Activated naive CD8-positive, alpha-beta T cell (primary cell): ENCODE measurements at regions not wholly inside any gene's neighbourhood (a gene's known extent, or its start where the extent isn't known, plus 50 kb on each side); places are given as distances from the start of the nearest gene placed in this dataset.
"Not testable (repeated sequence)": the region's sequence is repeated elsewhere in the genome, so short reads cannot be mapped to it uniquely, and the experiment has no call there.

Experiments used
- H3K27ac Mint-ChIP-seq: one replicate; pipeline ENCODE4 v1.8.0; 2021; ENCODE audit warnings: mixed read lengths
- H3K27me3 Mint-ChIP-seq: one replicate; pipeline ENCODE4 v1.8.0; 2021; ENCODE audit warnings: mixed read lengths
- H3K36me3 Mint-ChIP-seq: one replicate; pipeline ENCODE4 v1.8.0; 2021; ENCODE audit warnings: mixed read lengths
- H3K4me1 Mint-ChIP-seq: one replicate; pipeline ENCODE4 v1.8.0; 2021; ENCODE audit warnings: low read depth, mixed read lengths
- H3K4me3 Mint-ChIP-seq: one replicate; pipeline ENCODE4 v1.8.0; 2021; ENCODE audit warnings: mild to moderate bottlenecking, mixed read lengths
- H3K9me3 Mint-ChIP-seq: one replicate; pipeline ENCODE4 v1.8.0; 2021; ENCODE audit warnings: low read depth, mixed read lengths

DNA sequence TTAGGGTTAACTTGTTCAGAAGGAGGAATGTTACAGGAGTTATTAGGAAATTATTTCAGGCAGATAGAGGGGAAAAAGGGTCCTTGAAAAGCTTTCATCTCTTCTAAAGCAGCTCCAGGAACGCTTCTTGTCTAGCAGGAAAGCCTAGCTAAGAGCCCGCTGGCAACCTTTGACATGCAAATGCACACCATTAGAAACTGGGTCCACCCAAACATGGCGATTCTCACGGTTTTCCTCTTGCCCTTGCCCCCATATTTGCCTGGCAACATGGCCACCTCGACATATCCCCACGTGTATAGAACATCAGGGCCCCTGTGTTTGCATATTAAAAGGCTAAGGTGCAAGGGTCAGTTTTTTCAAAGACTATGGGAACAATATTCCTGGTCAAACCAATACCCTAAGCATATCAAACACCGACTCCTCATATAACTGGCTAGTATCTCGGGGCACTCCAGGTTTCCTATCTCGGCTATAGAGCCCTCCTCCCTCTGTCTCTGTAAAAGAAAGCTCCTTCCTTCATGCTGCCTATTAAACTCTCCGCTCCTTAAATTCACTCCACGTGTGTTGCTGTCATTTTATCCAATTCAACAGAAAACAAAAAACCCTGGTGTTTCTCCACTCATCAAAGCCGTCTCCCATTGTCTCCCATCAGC, 268.9 kb upstream of the HSFY2 start:
- no peaks in the 10 kb centered on the region for H3K9me3 Mint-ChIP-seq
- no peak overlapping the region for H3K4me3 Mint-ChIP-seq
- H3K36me3 Mint-ChIP-seq = peaks cover 11% of the 10 kb centered on the region
- no peak overlapping the region for H3K27ac Mint-ChIP-seq
- H3K4me1 Mint-ChIP-seq = no peaks in the 10 kb centered on the region
- no peaks in the 10 kb centered on the region for H3K27me3 Mint-ChIP-seq

GRCh38 chrY:19026631-19027030, 253.1 kb upstream of the HSFY2 start:
- H3K27ac Mint-ChIP-seq = no peak overlapping the region
- no peaks in the 10 kb centered on the region for H3K9me3 Mint-ChIP-seq
- peaks cover 2% of the 10 kb centered on the region for H3K4me1 Mint-ChIP-seq
- H3K4me3 Mint-ChIP-seq = no peak overlapping the region
- H3K36me3 Mint-ChIP-seq = no peaks in the 10 kb centered on the region
- no peaks in the 10 kb centered on the region for H3K27me3 Mint-ChIP-seq

GRCh38 chrY:19023934-19024333, 250.4 kb upstream of the HSFY2 start:
- Mint-ChIP-seq H3K4me1 (peaks cover 2% of the 10 kb centered on the region), H3K4me3 (no peak overlapping the region), H3K9me3 (no peaks in the 10 kb centered on the region), H3K27me3 (no peaks in the 10 kb centered on the region), H3K27ac (no peak overlapping the region), H3K36me3 (peaks cover 5% of the 10 kb centered on the region)

DNA sequence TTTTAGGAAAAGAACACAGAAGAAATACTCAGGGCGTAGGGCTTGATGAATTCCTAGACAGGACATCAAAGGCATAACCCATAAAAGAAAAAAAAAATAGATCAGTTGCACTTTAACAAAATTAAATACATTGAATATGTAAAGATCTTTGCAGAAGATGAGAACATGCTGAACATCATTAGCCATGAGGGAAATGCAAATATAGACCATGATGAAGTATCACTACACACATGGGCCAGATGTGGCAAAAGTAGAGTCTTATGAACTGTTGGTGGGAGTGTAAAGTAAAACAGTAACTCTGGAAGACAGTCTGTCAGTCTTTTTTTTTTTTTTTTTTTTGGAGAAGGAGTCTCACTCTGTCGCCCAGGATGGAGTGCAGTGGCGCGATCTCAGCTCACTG, 246.7 kb upstream of the HSFY2 start:
- peaks cover 5% of the 10 kb centered on the region for H3K36me3 Mint-ChIP-seq
- no peak overlapping the region for H3K27ac Mint-ChIP-seq
- H3K4me1 Mint-ChIP-seq = peaks cover 5% of the 10 kb centered on the region
- H3K4me3 Mint-ChIP-seq = no peak overlapping the region
- no peaks in the 10 kb centered on the region for H3K27me3 Mint-ChIP-seq
- H3K9me3 Mint-ChIP-seq = no peaks in the 10 kb centered on the region

GRCh38 chrY:19016990-19017389, 243.5 kb upstream of the HSFY2 start:
- Mint-ChIP-seq H3K27me3 (no peaks in the 10 kb centered on the region), H3K9me3 (no peaks in the 10 kb centered on the region), H3K4me3 (no peak overlapping the region), H3K4me1 (peaks cover 6% of the 10 kb centered on the region), H3K36me3 (peaks cover 5% of the 10 kb centered on the region), H3K27ac (no peak overlapping the region)

DNA sequence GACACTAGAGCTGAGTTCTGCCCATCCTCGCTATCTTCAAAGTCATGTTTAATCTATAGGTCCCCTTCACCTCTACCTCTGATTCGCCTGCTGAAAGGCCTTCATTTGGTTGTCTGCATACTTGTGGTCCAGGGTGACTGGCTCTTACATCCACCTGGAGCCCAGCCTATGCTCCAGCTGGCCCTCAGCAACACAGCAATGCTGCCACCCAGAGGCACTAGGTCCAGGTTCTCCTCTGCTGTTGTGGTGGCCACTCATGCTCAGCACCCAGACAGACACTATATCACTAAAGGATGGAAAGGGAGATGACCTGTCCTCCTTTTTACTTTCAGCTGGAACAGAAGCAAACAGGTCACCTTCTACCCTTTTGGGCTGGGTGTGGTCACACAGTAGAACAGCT, 242.3 kb upstream of the HSFY2 start:
- Mint-ChIP-seq H3K4me1 (peaks cover 16% of the 10 kb centered on the region), H3K9me3 (no peaks in the 10 kb centered on the region), H3K36me3 (peaks cover 5% of the 10 kb centered on the region), H3K4me3 (no peak overlapping the region), H3K27ac (no peak overlapping the region), H3K27me3 (no peaks in the 10 kb centered on the region)

GRCh38 chrY:19015213-19015612, 241.7 kb upstream of the HSFY2 start:
- Mint-ChIP-seq H3K27me3 (no peaks in the 10 kb centered on the region), H3K4me1 (peaks cover 16% of the 10 kb centered on the region), H3K36me3 (peaks cover 4% of the 10 kb centered on the region)

GRCh38 chrY:19012985-19013384, 239.4 kb upstream of the HSFY2 start:
- Mint-ChIP-seq H3K9me3 (no peaks in the 10 kb centered on the region), H3K4me3 (no peak overlapping the region), H3K36me3 (no peaks in the 10 kb centered on the region), H3K27me3 (no peaks in the 10 kb centered on the region), H3K27ac (no peak overlapping the region), H3K4me1 (peaks cover 16% of the 10 kb centered on the region)

More at GRCh38 chrY:19015213-19015612, 241.7 kb upstream of the HSFY2 start:
- Mint-ChIP-seq H3K27ac (no peak overlapping the region), H3K9me3 (no peaks in the 10 kb centered on the region), H3K4me3 (no peak overlapping the region)

DNA sequence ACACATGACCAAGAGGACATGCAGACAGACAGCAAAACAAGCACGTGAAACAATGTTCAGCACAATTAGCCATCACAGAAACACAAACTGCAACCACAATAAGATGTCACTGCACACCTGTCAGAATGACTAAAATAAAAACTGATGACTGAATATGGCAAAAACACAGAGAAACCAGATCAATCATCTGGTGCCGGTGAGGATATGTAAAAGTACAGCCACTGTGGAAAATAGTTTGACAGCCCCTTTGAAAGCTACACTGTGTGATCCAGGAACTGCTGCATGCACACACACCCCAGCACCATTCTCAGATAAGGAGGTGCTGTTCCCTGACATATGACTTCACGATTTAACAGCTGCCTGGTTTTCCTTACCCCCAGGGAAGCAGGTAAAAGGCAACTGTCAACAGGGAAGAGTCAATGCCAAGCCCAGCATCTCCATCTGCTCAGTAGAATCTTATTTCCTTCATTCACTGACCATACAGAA, 238.1 kb upstream of the HSFY2 start:
- H3K27me3 Mint-ChIP-seq = no peaks in the 10 kb centered on the region
- no peak overlapping the region for H3K27ac Mint-ChIP-seq
- H3K9me3 Mint-ChIP-seq = no peaks in the 10 kb centered on the region
- no peak overlapping the region for H3K4me3 Mint-ChIP-seq
- H3K4me1 Mint-ChIP-seq = peaks cover 27% of the 10 kb centered on the region
- H3K36me3 Mint-ChIP-seq = peaks cover 4% of the 10 kb centered on the region

DNA sequence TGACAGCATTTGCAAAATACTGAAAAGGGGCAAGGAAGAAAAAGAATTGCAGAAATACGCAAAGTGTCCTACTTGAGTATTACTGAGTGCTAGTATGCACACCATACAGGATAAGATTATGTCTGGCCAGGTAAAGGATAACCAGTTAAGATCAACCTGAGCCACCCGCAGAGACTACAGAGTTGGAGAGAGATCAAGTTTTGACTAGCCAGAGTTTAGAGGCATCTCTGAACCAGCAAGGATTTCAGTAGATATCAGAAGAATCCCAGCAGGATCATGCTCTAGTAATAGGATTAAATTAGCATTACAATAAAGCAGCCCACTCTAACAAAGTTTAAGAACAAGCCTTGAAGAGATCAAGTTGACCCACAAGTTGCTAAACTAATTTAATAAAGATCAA, 232.7 kb upstream of the HSFY2 start:
- Mint-ChIP-seq H3K36me3 (peaks cover 6% of the 10 kb centered on the region), H3K9me3 (no peaks in the 10 kb centered on the region), H3K4me1 (peaks cover 13% of the 10 kb centered on the region), H3K27me3 (no peaks in the 10 kb centered on the region), H3K27ac (no peak overlapping the region), H3K4me3 (no peak overlapping the region)

GRCh38 chrY:19005579-19005978, 232.0 kb upstream of the HSFY2 start:
- no peak overlapping the region for H3K27ac Mint-ChIP-seq
- peaks cover 11% of the 10 kb centered on the region for H3K4me1 Mint-ChIP-seq

DNA sequence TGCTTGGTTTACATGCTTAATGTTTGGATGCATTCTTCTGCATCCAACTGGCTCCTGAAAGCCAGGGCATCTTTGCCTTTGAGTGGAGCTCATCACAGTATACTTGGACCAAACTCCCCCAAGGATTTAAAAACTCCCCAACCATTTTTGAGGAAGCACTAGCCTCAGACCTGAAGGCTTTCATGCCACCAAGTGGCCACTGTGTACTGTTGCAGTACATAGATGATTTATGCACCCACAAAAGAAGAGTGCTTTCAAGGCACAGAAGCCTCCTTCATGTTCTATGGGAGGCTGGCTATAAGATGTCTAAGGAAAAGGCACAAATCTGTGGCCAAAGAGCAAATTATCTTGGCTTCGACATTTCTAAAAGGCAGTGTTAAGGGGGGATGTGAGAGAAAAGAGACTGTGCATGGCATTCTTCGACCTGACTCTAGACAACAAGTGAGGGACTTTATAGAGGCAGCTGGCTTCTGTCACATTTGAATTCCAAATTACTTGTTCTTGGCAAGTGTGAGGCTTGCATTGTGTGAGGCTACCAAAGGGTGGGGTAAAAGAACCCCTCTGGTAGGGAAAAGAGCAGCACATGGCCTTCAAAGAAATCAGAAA, 224.2 kb upstream of the HSFY2 start:
- Mint-ChIP-seq H3K36me3 (peaks cover 5% of the 10 kb centered on the region), H3K4me1 (peaks cover 11% of the 10 kb centered on the region), H3K9me3 (no peaks in the 10 kb centered on the region), H3K27me3 (no peaks in the 10 kb centered on the region), H3K4me3 (no peak overlapping the region), H3K27ac (no peak overlapping the region)

More at GRCh38 chrY:19005579-19005978, 232.0 kb upstream of the HSFY2 start:
- no peaks in the 10 kb centered on the region for H3K9me3 Mint-ChIP-seq
- H3K4me3 Mint-ChIP-seq = no peak overlapping the region
- no peaks in the 10 kb centered on the region for H3K27me3 Mint-ChIP-seq
- peaks cover 6% of the 10 kb centered on the region for H3K36me3 Mint-ChIP-seq

DNA sequence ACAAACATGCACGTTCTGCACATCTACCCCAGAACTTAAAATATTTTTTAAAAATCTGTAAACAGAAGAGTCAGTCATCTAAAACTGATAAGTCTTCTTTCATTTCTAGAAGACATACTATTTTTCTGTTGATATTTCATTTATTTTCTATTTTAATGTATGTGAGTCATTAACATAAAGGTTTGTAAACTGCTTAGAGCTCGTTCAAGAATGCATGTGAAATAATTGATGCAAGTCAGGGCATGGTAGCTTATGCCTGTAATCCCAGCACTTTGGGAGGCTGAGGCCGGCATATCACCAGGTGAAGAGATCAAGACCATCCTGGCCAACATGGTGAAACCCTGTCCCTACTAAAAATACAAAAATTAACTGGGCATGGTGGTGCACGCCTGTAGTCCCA, 219.9 kb upstream of the HSFY2 start:
- Mint-ChIP-seq H3K27ac (no peak overlapping the region), H3K9me3 (no peaks in the 10 kb centered on the region), H3K4me1 (peaks cover 11% of the 10 kb centered on the region), H3K27me3 (no peaks in the 10 kb centered on the region), H3K4me3 (no peak overlapping the region), H3K36me3 (peaks cover 3% of the 10 kb centered on the region)

- not testable (repeated sequence) for H3K27ac Mint-ChIP-seq, H3K36me3 Mint-ChIP-seq, H3K27me3 Mint-ChIP-seq, H3K4me3 Mint-ChIP-seq, H3K9me3 Mint-ChIP-seq
- H3K4me1 Mint-ChIP-seq = peaks cover 11% of the 10 kb centered on the region
Observed at GRCh38 chrY:18992684-18993083, 219.1 kb upstream of the HSFY2 start.

GRCh38 chrY:18989356-18989755, 215.8 kb upstream of the HSFY2 start:
- no peaks in the 10 kb centered on the region for H3K27me3 Mint-ChIP-seq
- no peaks in the 10 kb centered on the region for H3K36me3 Mint-ChIP-seq
- peaks cover 1% of the 10 kb centered on the region for H3K4me1 Mint-ChIP-seq
- no peaks in the 10 kb centered on the region for H3K9me3 Mint-ChIP-seq
- H3K4me3 Mint-ChIP-seq = no peak overlapping the region
- H3K27ac Mint-ChIP-seq = no peak overlapping the region

DNA sequence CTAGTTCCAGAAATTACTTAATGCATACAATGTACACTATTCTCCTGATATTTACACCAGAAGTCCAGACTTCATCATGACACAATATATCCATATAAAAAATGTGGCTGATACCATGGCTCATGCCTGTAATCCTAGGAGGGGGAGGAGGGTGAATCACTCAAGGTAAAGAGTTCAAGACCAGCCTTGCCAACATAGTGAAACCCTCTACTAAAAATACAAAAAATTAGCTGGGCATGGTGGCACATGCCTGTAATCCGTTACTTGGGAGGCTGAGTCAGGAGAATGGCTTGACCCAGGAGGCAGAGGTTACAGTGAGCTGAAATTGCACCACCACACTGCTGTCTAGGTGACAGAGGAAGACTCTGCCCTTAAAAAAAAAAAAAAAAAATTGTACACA, 192.5 kb upstream of the HSFY2 start:
- H3K4me1 Mint-ChIP-seq = no peaks in the 10 kb centered on the region
- H3K4me3 Mint-ChIP-seq = no peak overlapping the region
- H3K27ac Mint-ChIP-seq = no peak overlapping the region
- H3K36me3 Mint-ChIP-seq = peaks cover 10% of the 10 kb centered on the region
- H3K27me3 Mint-ChIP-seq = no peaks in the 10 kb centered on the region
- H3K9me3 Mint-ChIP-seq = peaks cover 4% of the 10 kb centered on the region
